NCI-H460 (cell line): ENCODE measurements at regions not wholly inside any gene's neighbourhood (a gene's known extent, or its start where the extent isn't known, plus 50 kb on each side); places are given as distances from the start of the nearest gene placed in this dataset.

Experiments
- DNase-seq: peaks from one replicate; pipeline ENCODE4 v3.0.0-alpha.2; 2016; ENCODE audit warnings: low read depth; ENCODE audit errors: extremely low read depth

DNA sequence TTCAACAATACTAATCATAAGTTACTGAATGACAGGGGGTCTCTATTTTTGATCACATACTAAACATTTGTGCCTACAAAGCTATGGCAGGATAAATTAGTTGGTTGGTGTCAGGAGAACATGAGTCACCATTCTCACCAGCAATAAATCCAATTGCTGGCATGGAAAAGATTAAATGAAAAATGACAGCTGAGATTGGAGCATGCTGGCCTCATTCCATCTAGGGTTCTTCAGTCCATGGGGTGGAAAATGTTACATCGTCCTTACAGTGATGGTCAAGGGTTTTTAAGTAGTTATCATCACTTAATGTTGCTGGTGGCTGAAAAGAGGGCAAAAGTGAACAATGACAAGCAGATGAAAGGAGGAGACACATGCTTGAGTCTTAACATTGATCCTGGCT lies 180.1 kb upstream of the BCL6 start:
- DNase-seq = no peak

DNA sequence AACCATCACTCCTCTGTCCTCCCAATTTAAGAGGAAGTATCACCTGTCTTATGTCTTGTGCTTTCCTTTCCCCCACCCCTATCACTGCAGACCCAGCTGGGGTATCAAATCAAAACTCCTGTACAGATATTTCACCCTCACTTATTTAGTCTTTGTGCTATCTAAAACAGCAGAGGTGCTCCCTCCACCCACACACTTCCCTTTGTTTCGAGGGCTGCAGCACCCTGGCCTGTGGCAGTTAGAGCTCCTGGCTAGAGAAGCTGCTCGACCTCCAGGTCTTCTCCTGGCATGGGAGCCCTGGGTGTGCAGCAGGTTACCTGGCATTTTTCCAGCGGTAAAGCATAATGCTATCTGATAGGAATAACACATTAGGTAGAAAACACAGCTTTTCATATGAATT lies 181.4 kb upstream of the BCL6 start:
- DNase-seq = no peak

DNA sequence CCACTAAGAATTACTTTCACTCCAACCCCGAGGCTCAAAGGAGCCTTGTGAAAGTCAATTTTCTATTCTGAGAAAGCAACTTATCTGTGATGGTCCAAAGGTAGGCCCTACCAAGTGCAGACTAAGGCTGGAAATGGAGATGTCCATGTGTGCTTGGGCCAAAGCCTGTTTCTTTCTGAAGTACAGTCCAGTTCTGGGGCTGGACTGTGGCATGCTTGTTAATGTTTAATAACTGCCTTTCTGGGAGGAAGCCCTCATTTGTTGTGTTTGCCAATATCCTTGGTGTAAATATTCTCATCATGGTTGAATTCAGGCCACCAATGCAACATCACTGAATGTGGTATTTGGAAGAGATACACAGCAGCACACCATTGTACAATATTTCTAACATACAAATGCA lies 182.3 kb upstream of the BCL6 start:
- DNase-seq = no peak

DNA sequence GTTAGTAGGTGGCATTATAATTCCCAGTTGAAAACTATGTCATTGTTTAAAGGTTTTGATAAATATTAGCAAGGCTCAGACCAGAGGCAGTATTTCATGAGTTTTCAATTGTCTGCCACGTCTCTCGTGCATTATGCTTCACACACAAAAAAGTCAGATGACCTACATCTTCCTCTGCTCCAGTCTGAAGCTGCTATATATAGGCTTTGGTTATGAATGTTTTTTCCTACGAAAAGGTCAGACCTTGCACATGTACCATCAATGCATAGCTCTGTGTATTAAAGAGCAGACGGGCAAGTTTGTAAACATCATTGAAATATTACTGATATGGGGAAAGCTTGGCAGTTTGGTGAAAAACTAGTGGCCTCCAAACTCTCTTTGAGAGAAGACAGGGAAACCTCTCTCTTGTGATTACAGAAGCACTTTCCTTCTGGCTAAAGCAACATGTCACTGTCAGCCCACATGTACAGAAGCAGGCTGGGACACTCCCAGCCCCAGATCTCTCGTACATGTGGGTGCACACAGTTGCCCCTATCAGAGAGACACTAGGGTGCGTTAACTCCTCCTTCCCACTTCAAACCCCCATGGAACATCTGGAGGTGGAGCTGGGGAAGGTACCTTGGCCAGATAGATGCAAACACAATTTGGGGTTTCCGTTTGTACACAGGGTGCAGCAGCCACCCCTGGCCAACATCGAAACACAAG lies 184.0 kb upstream of the BCL6 start:
- DNase-seq = no peak

DNA sequence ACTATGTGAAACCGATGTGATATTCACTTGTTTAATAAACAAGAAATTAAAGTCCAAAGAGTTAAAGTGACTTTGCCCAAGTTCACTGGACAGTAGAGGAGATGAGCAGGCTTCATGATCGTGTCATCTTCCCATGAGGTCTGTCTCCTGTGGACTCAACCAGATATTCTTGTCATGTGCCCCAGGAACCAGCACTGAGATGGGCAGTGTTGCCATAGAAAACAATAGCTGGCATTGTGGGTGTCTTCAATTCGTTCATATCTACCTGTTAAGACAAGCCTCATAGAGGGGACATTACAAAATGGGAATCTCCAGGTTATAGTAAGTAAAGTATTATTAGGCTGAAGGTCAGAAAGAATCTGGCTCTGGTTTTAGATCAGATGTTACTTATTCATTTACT lies 184.8 kb upstream of the BCL6 start:
- DNase-seq = no peak

DNA sequence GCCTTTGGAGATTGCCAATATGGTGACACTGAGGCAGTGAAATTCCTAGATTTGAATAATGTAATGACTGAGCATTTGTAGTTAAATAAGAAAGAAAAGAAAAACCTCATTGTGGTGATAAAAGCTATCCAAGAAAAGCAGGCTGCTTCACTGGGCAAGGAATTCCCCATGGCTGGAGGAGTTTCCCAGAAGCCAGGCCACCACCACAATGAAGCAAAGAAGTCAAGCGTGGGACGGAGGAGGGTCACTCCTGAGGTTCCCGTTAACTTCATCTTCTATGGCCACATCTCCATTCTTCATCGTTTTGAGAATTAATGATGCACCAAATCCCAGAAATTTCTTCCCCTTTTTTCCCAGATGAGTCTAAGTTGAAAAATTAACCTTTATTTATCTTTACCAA lies 185.8 kb upstream of the BCL6 start:
- DNase-seq = no peak

DNA sequence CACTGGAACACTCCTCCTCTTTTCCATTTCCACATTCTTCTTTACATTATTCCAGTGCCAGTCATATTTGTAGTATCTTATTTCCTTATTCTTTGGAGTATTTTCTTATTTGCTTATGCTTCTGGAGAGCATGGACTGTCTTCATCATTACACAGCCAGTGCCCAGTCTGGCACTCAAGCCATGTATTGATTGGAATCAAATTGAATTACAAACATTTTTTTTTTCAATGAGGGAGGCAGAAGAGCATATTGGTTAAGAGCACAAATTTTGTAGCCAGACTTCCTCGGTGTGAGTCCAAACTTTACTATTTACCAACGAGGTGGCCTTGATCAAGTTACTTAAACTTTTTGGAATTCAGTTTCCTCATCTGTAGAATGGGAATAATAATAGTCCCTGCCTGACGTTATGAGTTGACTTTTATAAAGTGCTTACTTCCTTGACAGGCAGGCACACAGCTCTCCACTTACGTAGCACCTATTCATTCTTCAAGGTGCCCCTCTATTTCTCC lies 186.6 kb upstream of the BCL6 start:
- no peak for DNase-seq

DNA sequence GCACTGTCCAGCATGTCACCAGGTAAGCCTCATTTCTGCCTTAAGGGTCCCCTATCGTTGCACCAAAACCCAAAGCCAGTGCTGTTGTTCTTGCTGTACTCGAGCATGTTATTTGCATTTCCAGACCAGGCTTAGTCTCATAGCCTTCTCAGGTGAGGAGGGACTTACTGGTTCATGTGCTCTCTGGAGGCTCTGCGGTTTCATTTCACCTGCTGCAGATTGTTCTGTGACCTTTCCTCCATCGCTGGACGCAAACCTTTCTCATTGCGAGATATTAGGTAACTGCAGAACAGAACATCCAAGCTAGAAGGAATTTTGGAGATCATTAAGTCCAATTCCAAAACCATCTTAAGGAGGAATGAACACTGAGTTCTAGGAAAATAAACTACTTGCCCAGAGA lies 187.3 kb upstream of the BCL6 start:
- no peak for DNase-seq

DNA sequence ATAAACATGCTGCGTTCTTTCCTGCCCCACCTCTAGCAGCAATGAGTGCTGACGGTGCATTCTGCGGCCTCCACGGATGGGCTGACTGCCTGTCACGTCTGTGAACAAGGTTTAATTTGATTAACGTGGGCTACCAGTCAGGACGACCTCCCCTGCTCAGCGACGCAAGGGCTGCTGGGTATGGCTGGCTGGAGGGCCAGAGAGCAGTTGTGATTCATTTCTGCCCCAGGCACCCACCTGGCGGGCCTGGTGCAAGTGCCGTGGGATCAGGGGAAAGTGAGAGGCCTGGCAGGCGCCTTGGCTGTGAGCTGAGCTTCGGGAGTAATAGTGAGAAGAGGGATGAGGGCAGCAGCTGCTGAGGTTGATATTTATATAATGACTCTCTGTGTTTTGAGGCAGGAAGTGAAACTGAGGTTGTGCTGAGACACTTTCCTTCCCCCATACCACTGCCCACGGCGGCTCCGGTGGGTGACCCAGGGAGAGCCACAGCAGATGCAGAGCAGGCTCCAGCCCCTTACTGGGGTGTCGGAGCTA lies 190.4 kb upstream of the BCL6 start:
- no peak for DNase-seq

DNA sequence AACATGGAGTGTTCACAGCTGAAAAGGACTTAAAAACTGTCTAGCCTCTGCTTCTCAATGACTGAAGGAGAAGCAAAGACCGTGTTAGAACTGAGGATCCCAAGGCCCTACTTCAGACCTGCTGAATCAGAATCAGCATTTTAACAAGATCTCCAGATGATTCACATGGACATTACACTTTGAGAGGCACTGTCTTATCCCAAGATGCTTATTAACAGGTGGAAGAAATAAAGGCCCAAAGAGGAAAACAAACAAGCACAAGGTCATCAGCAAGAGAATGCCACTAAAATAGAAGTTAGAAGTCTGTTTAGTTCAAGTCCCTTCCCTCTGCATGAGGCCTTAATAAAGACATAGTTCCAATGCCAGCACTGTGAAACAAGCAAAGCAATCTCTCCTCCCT lies 191.4 kb upstream of the BCL6 start:
- DNase-seq = no peak

DNA sequence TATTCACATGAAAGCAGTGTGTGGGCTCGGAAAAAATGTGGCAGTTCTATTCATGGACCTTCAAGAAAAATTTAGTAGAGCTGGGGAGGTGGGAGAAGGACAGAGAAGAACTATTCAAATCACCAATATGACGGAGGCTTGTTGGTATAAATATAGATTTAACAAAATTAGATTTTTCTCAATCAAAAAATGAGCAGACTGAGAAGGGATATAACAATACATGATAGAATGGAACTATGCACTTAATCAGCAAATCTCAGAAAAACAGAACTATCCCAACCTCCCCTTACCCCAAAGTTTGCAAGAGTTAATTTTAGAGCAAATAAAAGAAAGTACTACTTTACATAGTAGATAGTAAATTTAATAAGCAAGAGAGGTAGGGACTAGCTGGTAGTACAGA lies 194.6 kb upstream of the BCL6 start:
- no peak for DNase-seq

DNA sequence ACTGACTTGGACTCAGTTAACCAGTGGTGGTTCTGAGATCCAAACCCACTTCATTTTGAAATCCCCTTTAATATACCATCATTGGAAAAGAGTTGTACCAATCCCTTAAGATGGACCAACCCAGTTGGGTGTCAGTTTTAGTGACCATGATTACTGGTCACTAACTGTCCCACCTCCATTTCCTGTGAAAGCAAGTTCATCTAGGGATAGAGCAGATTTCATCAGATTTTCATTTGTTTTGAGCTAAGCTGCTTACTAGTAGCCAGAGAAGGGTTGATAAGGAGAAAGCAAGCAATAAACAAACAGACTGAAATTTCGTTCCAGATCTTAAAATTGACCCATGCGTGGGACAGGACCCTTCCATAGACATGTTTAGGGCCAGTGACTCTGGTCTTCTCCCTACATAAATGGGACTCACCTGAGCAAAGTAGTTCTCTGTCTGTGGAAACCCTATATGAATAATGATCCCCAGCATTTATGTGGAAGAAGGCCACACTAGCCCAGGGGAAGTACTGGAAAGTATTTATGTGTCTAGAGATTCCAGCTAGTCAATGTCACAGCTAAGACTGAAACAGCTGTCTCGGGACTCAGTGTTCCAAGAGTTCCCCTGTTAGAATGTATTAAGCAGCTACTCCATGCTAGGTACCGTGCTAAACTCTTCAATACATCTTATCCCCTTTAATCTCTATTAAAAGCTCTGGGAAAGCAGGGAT lies 196.0 kb upstream of the BCL6 start:
- DNase-seq = no peak

DNA sequence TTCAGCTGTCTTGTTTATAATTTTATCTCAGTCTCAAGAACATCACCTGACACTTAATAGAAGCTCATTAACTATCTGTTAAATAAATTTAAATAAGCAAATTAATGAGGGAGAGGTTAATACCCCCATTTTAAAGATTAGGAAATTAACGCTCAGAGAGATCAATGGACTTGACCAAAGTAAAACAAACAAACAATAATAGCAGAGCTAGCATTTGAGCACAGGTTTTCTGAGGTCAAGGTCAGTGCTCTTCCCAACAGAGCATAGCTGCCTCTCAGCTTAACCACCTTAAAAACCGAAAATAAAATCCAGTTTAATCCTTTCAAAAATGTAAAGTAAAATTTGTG lies 196.6 kb upstream of the BCL6 start:
- no peak for DNase-seq

DNA sequence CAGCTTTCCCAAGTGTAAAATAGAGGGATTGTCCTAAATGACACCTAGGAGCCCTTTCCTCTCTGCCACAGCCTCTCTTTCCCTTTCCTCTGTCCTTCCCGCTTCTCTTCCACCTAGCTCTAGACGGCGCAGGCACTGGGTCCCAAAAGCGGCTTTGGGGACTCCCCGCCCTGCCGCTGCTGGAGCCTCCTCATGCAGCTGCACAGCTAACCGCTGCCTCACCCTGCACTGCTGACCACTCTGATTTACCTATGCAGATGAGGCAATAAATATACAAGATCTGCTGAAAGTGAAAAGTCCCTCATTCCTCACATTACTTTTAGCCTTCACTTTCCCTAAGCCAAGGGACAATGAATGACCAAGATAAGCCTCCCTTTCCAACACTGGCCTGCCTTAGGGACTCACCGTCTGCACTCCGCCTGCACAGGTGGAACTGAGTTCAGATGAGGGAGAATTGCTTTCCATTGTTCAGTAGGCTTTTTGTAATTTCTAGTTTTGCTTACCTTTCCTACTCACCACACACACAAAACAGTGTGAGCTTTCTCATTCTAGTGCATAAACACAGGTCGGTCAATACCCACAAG lies 197.5 kb upstream of the BCL6 start:
- no peak for DNase-seq

DNA sequence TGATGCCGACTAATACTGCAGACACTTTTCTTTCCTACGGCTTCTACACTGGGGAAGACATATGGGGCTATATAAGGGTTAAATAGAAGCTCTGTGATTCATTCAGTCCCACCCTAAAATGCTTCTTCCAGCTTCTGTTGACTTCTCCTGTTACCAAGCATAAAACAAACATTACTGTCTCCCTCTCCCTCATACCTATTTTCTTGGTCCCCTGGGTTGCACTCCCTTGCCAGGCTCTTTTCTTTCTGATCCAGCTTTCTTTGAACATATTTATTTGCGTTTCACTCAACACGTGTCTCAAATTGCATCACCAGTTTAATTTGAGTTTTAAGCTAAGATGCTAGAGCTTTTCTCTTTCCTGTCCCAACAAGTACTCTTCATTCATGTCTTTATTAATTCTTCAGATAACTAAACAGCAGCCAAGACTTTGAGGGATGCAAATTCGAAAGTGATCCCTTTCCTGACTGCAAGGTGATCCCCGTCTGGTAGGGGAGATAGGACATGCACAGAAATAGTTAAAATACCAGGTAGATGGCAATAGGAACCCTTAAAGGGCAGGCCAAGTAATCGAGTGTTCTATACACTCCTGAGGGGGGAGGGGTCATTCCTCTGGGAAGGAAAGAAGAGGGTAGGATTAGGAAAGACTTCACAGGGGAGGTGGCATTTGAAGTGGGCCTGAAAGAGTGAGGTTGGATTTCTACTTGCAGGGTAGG lies 198.6 kb upstream of the BCL6 start:
- DNase-seq = no peak

DNA sequence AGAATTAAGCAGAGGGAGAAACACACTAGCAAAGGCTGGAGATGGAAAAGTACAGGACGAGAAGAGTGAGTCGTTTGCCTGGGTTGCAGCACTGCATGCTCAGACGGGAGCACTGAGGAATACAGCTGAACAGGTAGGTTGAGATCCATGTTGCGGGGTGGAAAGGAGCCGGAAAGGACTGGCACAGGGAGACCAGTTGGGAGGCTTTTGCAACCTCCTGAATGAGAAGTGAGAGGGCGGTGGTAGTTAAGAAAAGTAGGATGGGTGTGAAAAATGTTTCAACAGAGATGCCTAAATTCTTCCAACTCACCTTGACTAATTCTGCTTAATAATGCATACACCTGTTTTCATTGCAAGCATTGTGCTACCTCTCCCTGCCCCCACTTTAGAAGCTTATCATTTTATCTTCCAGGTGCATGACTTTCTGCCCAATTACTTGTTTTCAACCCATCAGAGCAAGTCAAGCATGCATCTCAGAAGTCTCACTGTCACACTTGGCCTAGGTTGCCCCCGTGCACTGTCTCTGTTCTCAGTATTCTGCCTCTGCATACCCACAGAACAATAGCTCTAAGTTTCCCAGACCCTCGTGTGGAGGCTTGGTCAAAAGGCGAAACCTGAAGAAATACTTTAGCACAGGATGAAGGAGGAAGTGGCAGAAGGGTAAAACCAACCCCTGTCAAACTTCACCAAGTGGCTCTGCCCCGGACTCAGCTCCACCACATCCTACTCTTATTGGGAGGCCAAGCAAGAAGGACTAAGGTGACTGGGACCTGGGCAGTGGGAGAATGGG lies 199.3 kb upstream of the BCL6 start:
- no peak for DNase-seq

DNA sequence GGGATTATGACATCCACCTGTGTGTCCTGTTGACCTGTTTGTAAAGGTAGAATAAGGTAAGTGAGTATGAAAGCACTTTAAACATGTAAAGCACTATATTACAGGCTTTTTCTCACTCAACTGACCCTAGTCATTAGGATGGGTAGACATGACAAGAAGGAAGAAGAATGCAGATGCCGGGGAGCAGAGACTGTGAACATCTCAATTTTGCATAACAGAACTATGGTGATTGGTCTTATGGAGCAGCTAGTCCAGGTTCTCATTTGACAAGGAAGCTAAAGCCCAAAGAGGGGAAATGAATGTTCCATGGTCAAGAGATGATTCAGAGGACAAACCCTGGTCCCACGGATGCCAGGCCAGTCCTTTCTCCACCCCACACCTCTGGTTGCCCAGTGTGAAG lies 200.1 kb upstream of the BCL6 start:
- DNase-seq = no peak

DNA sequence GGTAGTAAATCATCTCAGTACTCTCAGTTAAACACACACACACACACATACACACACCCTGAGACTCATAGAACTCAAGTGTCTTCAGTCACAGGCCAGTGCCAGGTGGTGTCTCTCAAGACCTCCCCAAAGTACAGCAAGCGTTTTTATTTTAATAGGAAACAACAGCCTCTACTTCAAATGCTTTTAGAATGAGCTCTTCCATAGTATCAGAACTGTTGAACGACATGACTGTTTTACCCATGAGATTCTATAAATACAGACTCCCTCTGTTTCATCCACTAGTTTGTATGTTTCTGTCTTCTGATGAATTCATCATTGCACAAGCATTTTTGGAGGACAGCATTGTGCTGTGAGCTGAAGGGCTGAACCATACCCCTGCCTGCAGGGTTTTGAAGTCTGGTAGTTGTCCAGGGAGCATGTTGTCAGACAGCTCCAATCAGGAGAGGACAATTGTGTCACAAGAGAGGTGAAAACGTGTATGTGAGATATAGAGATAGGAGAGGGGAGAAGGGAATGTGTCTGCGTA lies 201.0 kb upstream of the BCL6 start:
- no peak for DNase-seq

DNA sequence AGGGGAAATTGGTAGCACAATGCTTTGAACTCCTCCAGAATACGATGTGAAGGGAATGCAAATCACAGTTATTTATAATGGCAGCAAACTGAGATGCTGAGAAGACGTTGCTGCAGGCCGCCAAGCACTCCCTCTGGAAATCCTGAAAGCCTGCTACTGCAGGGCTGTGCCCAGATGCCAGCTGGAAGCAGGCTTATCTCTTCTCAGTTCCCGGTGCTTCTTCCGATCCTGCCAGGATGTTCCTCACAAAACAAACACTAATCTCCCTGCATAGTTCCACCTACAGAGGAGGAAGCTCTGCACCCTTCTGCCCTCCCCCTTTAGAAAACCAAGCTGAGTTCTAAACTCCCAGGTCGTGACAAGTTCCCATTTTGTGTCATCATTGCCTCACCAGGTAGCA lies 201.7 kb upstream of the BCL6 start:
- no peak for DNase-seq

DNA sequence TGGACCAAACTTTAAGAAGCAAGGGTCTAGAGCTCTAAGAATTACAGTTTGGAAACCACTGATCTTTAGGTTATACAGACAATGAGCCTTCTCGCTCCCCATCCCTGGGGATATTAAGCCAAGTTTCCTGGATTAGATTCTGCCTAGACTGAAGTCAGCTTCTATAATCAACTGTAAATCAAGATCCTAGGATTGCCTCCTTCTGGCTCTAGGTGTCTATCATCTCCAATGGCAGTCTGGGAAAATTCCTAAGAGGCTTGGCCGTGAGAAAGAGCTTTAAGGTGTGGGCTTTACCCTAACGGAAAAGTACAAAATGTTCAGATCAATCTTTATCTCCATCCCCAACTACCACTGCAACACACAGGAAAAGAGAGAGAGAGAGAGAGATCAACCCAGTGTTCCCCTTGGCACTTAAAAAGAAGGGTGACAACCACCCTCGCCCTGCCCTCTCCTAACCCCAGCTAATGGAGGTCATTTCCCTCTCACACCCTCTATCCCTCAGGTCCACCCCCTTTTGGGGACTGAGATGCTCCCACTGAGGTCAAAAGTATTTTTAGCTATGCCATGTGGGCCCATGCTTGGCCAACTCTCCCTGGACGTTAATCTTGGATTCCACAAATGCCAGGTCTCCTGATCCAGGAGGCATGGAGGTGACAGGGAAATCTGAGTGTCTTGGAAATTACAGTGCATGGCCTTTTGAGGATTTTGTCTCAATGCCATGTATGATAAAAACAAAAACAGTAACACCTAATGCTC lies 202.8 kb upstream of the BCL6 start:
- DNase-seq = no peak
